OCI-LY7 (cell line): ENCODE measurements at regions not wholly inside any gene's neighbourhood (a gene's known extent, or its start where the extent isn't known, plus 50 kb on each side); places are given as distances from the start of the nearest gene placed in this dataset.

Experiments used
- BruUV-seq: library from RNA; stranded (reverse); fragments of 400-500 nt; replicated peaks from 2 replicates; lab custom pipeline; 2021; lab: Mats Ljungman, UMichigan
- CTCF ChIA-PET: fragments of 300-600 bp; sonication (Branson Sonifier 250); formaldehyde crosslinking; loops from one replicate; lab custom pipeline; 2022; ENCODE audit warnings: antibody characterized with exemption; ENCODE audit not compliant: unreplicated experiment; lab: Charles Lee
- POLR2A ChIA-PET: fragments of 300-600 bp; sonication (Branson Sonifier 250); formaldehyde crosslinking; loops from one replicate; lab custom pipeline; 2022; ENCODE audit warnings: antibody characterized with exemption; lab: Charles Lee
- DNase-seq: peaks from one replicate; pipeline ENCODE4 v3.0.0-alpha.2; 2015; ENCODE audit warnings: low spot score
- H2AFZ ChIP-seq: fragments of 200-600 bp; sonication (generic), shearing (Covaris generic); 2 replicates; pipeline ENCODE4 v1.6.1; 2014; ENCODE audit warnings: mild to moderate bottlenecking, antibody characterized with exemption, low read length, moderate library complexity
- H3K27ac ChIP-seq: fragments of 200-600 bp; sonication (generic); 2 replicates; pipeline ENCODE4 v1.5.1; 2014; ENCODE audit warnings: mixed run types, low read depth, mild to moderate bottlenecking, moderate library complexity, low read length, inconsistent platforms; ENCODE audit not compliant: poor library complexity, severe bottlenecking
- H3K36me3 ChIP-seq: fragments of 200-600 bp; sonication (generic); 2 replicates; pipeline ENCODE4 v1.6.1; 2014; ENCODE audit warnings: mild to moderate bottlenecking, antibody characterized with exemption, low read length, moderate library complexity, mixed read lengths; ENCODE audit not compliant: insufficient read depth
- H3K4me1 ChIP-seq: fragments of 200-600 bp; sonication (generic); 2 replicates; pipeline ENCODE4 v1.5.1; 2014; ENCODE audit warnings: mild to moderate bottlenecking, low read length; ENCODE audit not compliant: insufficient read depth, poor library complexity, severe bottlenecking
- H3K4me2 ChIP-seq: fragments of 200-600 bp; sonication (generic); 2 replicates; pipeline ENCODE4 v1.6.1; 2014; ENCODE audit warnings: mild to moderate bottlenecking, low read length
- H3K4me3 ChIP-seq: fragments of 200-600 bp; sonication (generic); 2 replicates; pipeline ENCODE4 v1.5.1; 2014; ENCODE audit warnings: mild to moderate bottlenecking, low read depth, low read length; ENCODE audit not compliant: poor library complexity, severe bottlenecking
- H3K79me2 ChIP-seq: fragments of 200-600 bp; sonication (generic); 2 replicates; pipeline ENCODE4 v1.6.1; 2016; ENCODE audit warnings: low read depth, mild to moderate bottlenecking, low read length, moderate library complexity, mixed read lengths; ENCODE audit not compliant: insufficient read depth
- H3K9me2 ChIP-seq: fragments of 200-600 bp; sonication (generic); 2 replicates; pipeline ENCODE4 v1.6.1; 2016; ENCODE audit warnings: mild to moderate bottlenecking, low read length, mixed read lengths; ENCODE audit not compliant: insufficient read depth
- H3K9me3 ChIP-seq: fragments of 200-600 bp; sonication (generic); 2 replicates; pipeline ENCODE4 v1.6.1; 2014; ENCODE audit warnings: mild to moderate bottlenecking, mixed run types, low read length, mixed read lengths
- H4K20me1 ChIP-seq: fragments of 200-600 bp; sonication (generic); 2 replicates; pipeline ENCODE4 v1.6.1; 2014; ENCODE audit warnings: mild to moderate bottlenecking, antibody characterized with exemption, low read length, moderate library complexity, mixed read lengths; ENCODE audit not compliant: insufficient read depth
- CTCF ChIP-seq: fragments of 200-600 bp; sonication (generic); conservative IDR thresholded peaks from 2 replicates; pipeline ENCODE4 v1.5.1; 2014; ENCODE audit warnings: mild to moderate bottlenecking, antibody characterized with exemption, low read length, moderate library complexity, mixed read lengths
- EZH2phosphoT487 ChIP-seq: fragments of 200-600 bp; sonication (generic); IDR thresholded peaks from 2 replicates; pipeline ENCODE4 v1.6.1; 2018; ENCODE audit warnings: low read depth, borderline replicate concordance, mild to moderate bottlenecking, mixed run types, antibody characterized with exemption, low read length, moderate library complexity, mixed read lengths
- intact Hi-C: fragments of 100-400 bp; cut with micrococcal nuclease; formaldehyde crosslinking; loops from one replicate; pipeline ENCODE4 v1.10.0; 2022; ENCODE audit not compliant: unreplicated experiment

GRCh38 chr7:20280475-20281351 lies 50.0 kb upstream of the ITGB8 start:
- no peak for TF ChIP-seq CTCF
- no peak for TF ChIP-seq EZH2phosphoT487
- intact Hi-C loops, result no loop called here
- no peaks in the 10 kb centered on the region for H3K9me3 ChIP-seq
- no peak overlapping the region for H3K4me3 ChIP-seq
- no peaks in the 10 kb centered on the region for H3K9me2 ChIP-seq
- ChIA-PET POLR2A (interaction anchor here (0.6 kb wide), 1 partner anchor 302 kb away, joined by 3 read pairs; no protein-coding TSS in a partner anchor), CTCF (no interaction called here)
- no peak for DNase-seq
- no TSS peak for BruUV-seq
- no peak overlapping the region for H3K27ac ChIP-seq
- H4K20me1 ChIP-seq, result no peaks in the 10 kb centered on the region; the same call in 1 of the 2 replicates
- no peaks in the 10 kb centered on the region for H3K79me2 ChIP-seq
- no peaks in the 10 kb centered on the region for H3K4me1 ChIP-seq
- H3K36me3 ChIP-seq, result no peaks in the 10 kb centered on the region
- no peak overlapping the region for H3K4me2 ChIP-seq
- H2AFZ ChIP-seq, result no peak overlapping the region
